GM23338 (cell line): ENCODE measurements at regions not wholly inside any gene's neighbourhood (a gene's known extent, or its start where the extent isn't known, plus 50 kb on each side); places are given as distances from the start of the nearest gene placed in this dataset.
"Not testable (repeated sequence)": the region's sequence is repeated elsewhere in the genome, so short reads cannot be mapped to it uniquely, and the experiment has no call there.

Source experiments
- ATAC-seq: fragments of 200-7000 bp; cut with Tn5 transposase; 3 replicates; pipeline ENCODE4 v1.9.1; 2020
- DNase-seq: peaks from one replicate; pipeline ENCODE4 v3.0.0-alpha.2; 2015; ENCODE audit warnings: low spot score
- H2AFZ ChIP-seq: fragments of 200-600 bp; sonication (generic); 2 replicates; pipeline ENCODE4 v1.8.0; 2016; ENCODE audit warnings: antibody characterized with exemption, mild to moderate bottlenecking, moderate library complexity
- H3F3A ChIP-seq: fragments of 200-600 bp; sonication (generic); replicated peaks from 2 replicates; pipeline ENCODE4 v1.8.0; 2017; ENCODE audit warnings: antibody characterized with exemption, mixed run types, low read depth
- H3K27ac ChIP-seq: fragments of 200-600 bp; sonication (generic); 2 replicates; pipeline ENCODE4 v1.6.1; 2016; ENCODE audit warnings: low read depth
- H3K27me3 ChIP-seq: fragments of 200-600 bp; sonication (generic); 2 replicates; pipeline ENCODE4 v1.8.0; 2016; ENCODE audit warnings: mild to moderate bottlenecking, mixed run types, moderate library complexity; ENCODE audit not compliant: insufficient read depth
- H3K36me3 ChIP-seq: fragments of 200-600 bp; sonication (generic); 2 replicates; pipeline ENCODE4 v1.8.0; 2016; ENCODE audit warnings: mild to moderate bottlenecking; ENCODE audit not compliant: insufficient read depth
- H3K4me1 ChIP-seq: fragments of 200-600 bp; sonication (generic); 2 replicates; pipeline ENCODE4 v1.8.0; 2016; ENCODE audit warnings: mild to moderate bottlenecking, moderate library complexity; ENCODE audit not compliant: insufficient read depth
- H3K4me2 ChIP-seq: fragments of 200-600 bp; sonication (generic); 2 replicates; pipeline ENCODE4 v1.7.1; 2017; ENCODE audit warnings: mixed run types
- H3K4me3 ChIP-seq: fragments of 200-600 bp; sonication (generic); 2 replicates; pipeline ENCODE4 v1.6.1; 2016; ENCODE audit warnings: mixed run types
- H3K79me2 ChIP-seq: fragments of 200-600 bp; sonication (generic); replicated peaks from 2 replicates; pipeline ENCODE4 v1.8.0; 2017; ENCODE audit warnings: mild to moderate bottlenecking; ENCODE audit not compliant: insufficient read depth
- H3K9me2 ChIP-seq: fragments of 200-600 bp; sonication (generic); 2 replicates; pipeline ENCODE4 v1.8.0; 2017; ENCODE audit not compliant: insufficient read depth
- H4K20me1 ChIP-seq: fragments of 200-600 bp; sonication (generic); replicated peaks from 2 replicates; pipeline ENCODE4 v1.8.0; 2017; ENCODE audit warnings: mild to moderate bottlenecking; ENCODE audit not compliant: insufficient read depth
- H3K27ac Mint-ChIP-seq: 2 replicates; pipeline ENCODE4 v1.8.0; 2020; ENCODE audit warnings: inconsistent platforms, mild to moderate bottlenecking, moderate library complexity, mixed read lengths
- H3K27me3 Mint-ChIP-seq: 3 replicates; pipeline ENCODE4 v1.8.0; 2022; ENCODE audit warnings: low read depth, mild to moderate bottlenecking, moderate library complexity, mixed read lengths, inconsistent platforms; ENCODE audit not compliant: insufficient read depth, poor library complexity
- H3K36me3 Mint-ChIP-seq: 3 replicates; pipeline ENCODE4 v1.8.0; 2021; ENCODE audit warnings: low read depth, mild to moderate bottlenecking, inconsistent platforms, moderate library complexity, mixed read lengths
- H3K4me1 Mint-ChIP-seq: 3 replicates; pipeline ENCODE4 v1.8.0; 2020; ENCODE audit warnings: mild to moderate bottlenecking, inconsistent platforms, mixed read lengths
- H3K4me3 Mint-ChIP-seq: 3 replicates; pipeline ENCODE4 v1.8.0; 2021; ENCODE audit warnings: moderate library complexity, mild to moderate bottlenecking, inconsistent platforms, mixed read lengths
- H3K9me3 Mint-ChIP-seq: 3 replicates; pipeline ENCODE4 v1.8.0; 2020; ENCODE audit warnings: moderate library complexity, mild to moderate bottlenecking, inconsistent platforms, mixed read lengths
- CREB1 ChIP-seq: fragments of 250-450 bp; sonication (Bioruptor Pico); IDR thresholded peaks from 2 replicates; pipeline ENCODE4 v1.5.0; 2020; ENCODE audit warnings: low read depth, mild to moderate bottlenecking, moderate library complexity
- CTCF ChIP-seq, 2 experiments: fragments of 200-600 bp in 1 of 2; sonication (generic) in 1 of 2; conservative IDR thresholded peaks; 2 replicates each; pipeline versions ENCODE4 v1.5.1 to v1.6.1; 2016 to 2017; ENCODE audit warnings: antibody characterized with exemption in 2 of 2, low read depth in 2 of 2, mild to moderate bottlenecking in 2 of 2, moderate library complexity in 1 of 2
- ETS1 ChIP-seq: IDR thresholded peaks from 2 replicates; pipeline ENCODE4 v1.6.1; 2016; ENCODE audit warnings: antibody characterized with exemption
- EZH2 ChIP-seq: fragments of 200-600 bp; sonication (generic); IDR thresholded peaks from one replicate; pipeline ENCODE4 v1.8.0; 2017; ENCODE audit warnings: antibody characterized with exemption, mild to moderate bottlenecking, low read depth; ENCODE audit not compliant: unreplicated experiment
- EZH2phosphoT487 ChIP-seq: fragments of 200-600 bp; sonication (generic); IDR thresholded peaks from one replicate; pipeline ENCODE4 v1.8.1; 2018; ENCODE audit warnings: antibody characterized with exemption; ENCODE audit not compliant: unreplicated experiment
- NANOG ChIP-seq: IDR thresholded peaks from 2 replicates; pipeline ENCODE4 v1.6.1; 2016; ENCODE audit warnings: antibody characterized with exemption, borderline replicate concordance
- POLR2AphosphoS5 ChIP-seq: IDR thresholded peaks from 2 replicates; pipeline ENCODE4 v1.6.1; 2016; ENCODE audit warnings: antibody characterized with exemption, low read depth
- REST ChIP-seq: IDR thresholded peaks from one replicate; pipeline ENCODE4 v1.6.1; 2018; ENCODE audit warnings: antibody characterized with exemption; ENCODE audit not compliant: unreplicated experiment
- ZNF114 ChIP-seq: fragments of 250-450 bp; sonication (Bioruptor Pico); IDR thresholded peaks from 2 replicates; pipeline ENCODE4 v1.5.0; 2020; ENCODE audit warnings: mild to moderate bottlenecking, moderate library complexity
- ZNF331 ChIP-seq: fragments of 250-450 bp; sonication (Bioruptor Pico); IDR thresholded peaks from 2 replicates; pipeline ENCODE4 v1.5.0; 2020; ENCODE audit warnings: low read depth, mild to moderate bottlenecking, moderate library complexity

- TF ChIP-seq ZNF114 (CRISPR knock-in tag) (no peak), EZH2 (no peak), NANOG (no peak), ETS1 (no peak), ZNF331 (CRISPR knock-in tag) (no peak), EZH2phosphoT487 (no peak)
Observed at GRCh38 chr10:125235093-125236069, 75.0 kb upstream of the CTBP2 start (continued).

GRCh38 chr10:125234576-125234975 lies 74.2 kb upstream of the CTBP2 start:
- not testable (repeated sequence) for H3K27ac ChIP-seq, H3K27ac Mint-ChIP-seq, ATAC-seq, H2AFZ ChIP-seq, H3K79me2 ChIP-seq, H3K27me3 Mint-ChIP-seq, H4K20me1 ChIP-seq, H3K4me2 ChIP-seq, H3K9me2 ChIP-seq, H3K36me3 ChIP-seq, H3K27me3 ChIP-seq, DNase-seq, H3K4me3 Mint-ChIP-seq, H3K4me3 ChIP-seq, H3F3A ChIP-seq
- Mint-ChIP-seq H3K4me1 (peaks cover 20% of the 10 kb centered on the region), H3K9me3 (peaks cover 22% of the 10 kb centered on the region), H3K36me3 (peaks cover 14% of the 10 kb centered on the region)
- peaks cover 15% of the 10 kb centered on the region; the same call in 1 of the 2 replicates for H3K4me1 ChIP-seq

- ATAC-seq: 0 out of 3 replicates have a peak, but pooled peaks have one; percentile 21
- no peaks in the 10 kb centered on the region for H3K27me3 Mint-ChIP-seq
- H3K27ac Mint-ChIP-seq: no peak overlapping the region
- H3K36me3 Mint-ChIP-seq: peaks cover 8% of the 10 kb centered on the region
- no peaks in the 10 kb centered on the region for H3K27me3 ChIP-seq
- no peak overlapping the region for H2AFZ ChIP-seq
- peaks cover 18% of the 10 kb centered on the region for H3K4me1 ChIP-seq
- no peak for DNase-seq
- peaks cover 15% of the 10 kb centered on the region for H3K9me3 Mint-ChIP-seq
- no peak overlapping the region for H3K27ac ChIP-seq
- H3F3A ChIP-seq: no peaks in the 10 kb centered on the region
- H4K20me1 ChIP-seq: no peaks in the 10 kb centered on the region
- H3K4me2 ChIP-seq: no peak overlapping the region
- H3K79me2 ChIP-seq: no peaks in the 10 kb centered on the region
- no peak overlapping the region for H3K4me3 Mint-ChIP-seq
- H3K4me1 Mint-ChIP-seq: peaks cover 29% of the 10 kb centered on the region
- no peak overlapping the region for H3K4me3 ChIP-seq
- H3K9me2 ChIP-seq: 0 out of 2 replicates have a peak, but pooled peaks cover 3% of the 10 kb centered on the region
- 0 out of 2 replicates have a peak, but pooled peaks cover 8% of the 10 kb centered on the region for H3K36me3 ChIP-seq
- no peak for TF ChIP-seq POLR2AphosphoS5
- no peak for TF ChIP-seq EZH2
- TF ChIP-seq EZH2phosphoT487: no peak
- TF ChIP-seq CTCF (conservative IDR thresholded peaks at IDR 0.05; ENCODE audit: low read depth in 2 of 2): no peak
- TF ChIP-seq CREB1 (CRISPR knock-in tag): no peak
- no peak for TF ChIP-seq REST
- no peak for TF ChIP-seq ETS1
- no peak for TF ChIP-seq NANOG
Observed at GRCh38 chr10:125233726-125234125, 73.4 kb upstream of the CTBP2 start.
